ENCODE measurements at regions not wholly inside any gene's neighbourhood (a gene's known extent, or its start where the extent isn't known, plus 50 kb on each side); places are given as distances from the start of the nearest gene placed in this dataset.

DNA sequence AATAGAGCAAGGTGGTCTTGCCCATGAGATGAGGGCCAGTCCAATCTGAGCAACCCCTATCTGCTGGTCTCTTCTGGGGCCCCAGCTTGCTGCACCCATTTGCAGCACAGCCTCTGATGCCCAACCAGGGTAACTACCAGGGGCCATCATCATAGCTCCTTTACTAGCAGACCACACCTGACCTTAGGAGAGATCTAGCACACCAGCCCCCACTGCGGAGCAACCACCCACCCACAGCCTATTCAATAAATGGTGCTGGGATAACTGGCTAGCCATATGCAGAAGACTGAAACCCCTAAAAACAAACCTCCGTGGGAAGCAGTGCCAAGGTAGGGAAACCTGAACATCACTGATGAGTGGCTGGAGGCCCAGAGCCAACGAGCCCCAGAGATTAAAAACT is 196.1 kb upstream of the RBBP8 start:
- H3K4me3 ChIP-seq (replicated peaks in 1 of 2; ENCODE audit: low read depth in 1 of 2, low read length in 2 of 2): no peak overlapping the region
- no peaks in the 10 kb centered on the region for H3K27me3 ChIP-seq (ENCODE audit: insufficient read depth, low read length)
- no peak overlapping the region for H3K4me2 ChIP-seq (ENCODE audit: low read length)
- H3K79me2 ChIP-seq (ENCODE audit: insufficient read depth, low read length): no peaks in the 10 kb centered on the region
- no peaks in the 10 kb centered on the region for H3K36me3 ChIP-seq (ENCODE audit: control insufficient read depth in 1 of 2, insufficient read depth in 2 of 2, low read length in 2 of 2)
- no peak overlapping the region for H3K9ac ChIP-seq (ENCODE audit: low read length)
- no peaks in the 10 kb centered on the region for H4K20me1 ChIP-seq (ENCODE audit: insufficient read depth)
- no peak overlapping the region for H3K27ac ChIP-seq (ENCODE audit: low read depth, low read length)
- H3K4me1 ChIP-seq (ENCODE audit: control insufficient read depth in 1 of 2, insufficient read depth in 2 of 2, low read length in 2 of 2): no peaks in the 10 kb centered on the region
- CTCF ChIA-PET: interaction anchor here (1.1 kb wide), 1 partner anchor 62 kb away, joined by 3 read pairs; no protein-coding TSS in a partner anchor
- RAD21 ChIA-PET (ENCODE audit: low non-redundant PET in 1 of 2, low total read pairs in 2 of 2, uncharacterized antibody in 2 of 2, unreplicated experiment in 2 of 2): no interaction called here
- POLR2A ChIA-PET: no interaction called here
- 0 out of 2 replicates have a peak, but pooled peaks cover 6% of the 10 kb centered on the region for H3K9me2 ChIP-seq (ENCODE audit: insufficient read depth)
- H2AFZ ChIP-seq (ENCODE audit: low read depth, low read length, poor library complexity, severe bottlenecking): no peak overlapping the region
- ATAC-seq: no peak
- intact Hi-C loops (cut with micrococcal nuclease): no loop called here
- BruUV-seq (replicated peaks): no TSS peak
- no peaks in the 10 kb centered on the region for H3K9me3 ChIP-seq (ENCODE audit: control insufficient read depth in 1 of 2, insufficient read depth in 1 of 2, low read depth in 1 of 2, low read length in 2 of 2)
- no peak for DNase-seq (ENCODE audit: low read depth, low spot score)
- TF ChIP-seq JUND (IDR thresholded peaks at IDR 0.05): no peak
- no peak for TF ChIP-seq ZFX (IDR thresholded peaks at IDR 0.05)
- TF ChIP-seq POLR2AphosphoS5 (IDR thresholded peaks at IDR 0.05; ENCODE audit: low read depth, low read length): no peak
- TF ChIP-seq EGR1 (IDR thresholded peaks at IDR 0.05; ENCODE audit: low read depth): no peak
- no peak for TF ChIP-seq SP1 (IDR thresholded peaks at IDR 0.05; ENCODE audit: low read depth)
- TF ChIP-seq TCF7L2 (IDR thresholded peaks at IDR 0.05; ENCODE audit: borderline replicate concordance, extremely low read depth, insufficient read depth, insufficient read length): no peak
- TF ChIP-seq ELF1 (IDR thresholded peaks at IDR 0.05; ENCODE audit: borderline replicate concordance, low read depth): no peak
- no peak for TF ChIP-seq SIN3A (IDR thresholded peaks at IDR 0.05; ENCODE audit: low read depth)
- TF ChIP-seq, protein P1, sequence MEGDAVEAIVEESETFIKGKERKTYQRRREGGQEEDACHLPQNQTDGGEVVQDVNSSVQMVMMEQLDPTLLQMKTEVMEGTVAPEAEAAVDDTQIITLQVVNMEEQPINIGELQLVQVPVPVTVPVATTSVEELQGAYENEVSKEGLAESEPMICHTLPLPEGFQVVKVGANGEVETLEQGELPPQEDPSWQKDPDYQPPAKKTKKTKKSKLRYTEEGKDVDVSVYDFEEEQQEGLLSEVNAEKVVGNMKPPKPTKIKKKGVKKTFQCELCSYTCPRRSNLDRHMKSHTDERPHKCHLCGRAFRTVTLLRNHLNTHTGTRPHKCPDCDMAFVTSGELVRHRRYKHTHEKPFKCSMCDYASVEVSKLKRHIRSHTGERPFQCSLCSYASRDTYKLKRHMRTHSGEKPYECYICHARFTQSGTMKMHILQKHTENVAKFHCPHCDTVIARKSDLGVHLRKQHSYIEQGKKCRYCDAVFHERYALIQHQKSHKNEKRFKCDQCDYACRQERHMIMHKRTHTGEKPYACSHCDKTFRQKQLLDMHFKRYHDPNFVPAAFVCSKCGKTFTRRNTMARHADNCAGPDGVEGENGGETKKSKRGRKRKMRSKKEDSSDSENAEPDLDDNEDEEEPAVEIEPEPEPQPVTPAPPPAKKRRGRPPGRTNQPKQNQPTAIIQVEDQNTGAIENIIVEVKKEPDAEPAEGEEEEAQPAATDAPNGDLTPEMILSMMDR (IDR thresholded peaks at IDR 0.05 in 2 of 3, conservative IDR thresholded peaks at IDR 0.05 in 1 of 3; ENCODE audit: borderline replicate concordance in 1 of 3, insufficient read depth in 1 of 3, low read depth in 2 of 3, low read length in 2 of 3): no peak
- no peak for TF ChIP-seq CEBPB (IDR thresholded peaks at IDR 0.05; ENCODE audit: low read depth)
- TF ChIP-seq ZNF274 (IDR thresholded peaks at IDR 0.05; ENCODE audit: low read depth, low read length): no peak
- TF ChIP-seq POLR2A (IDR thresholded peaks at IDR 0.05; ENCODE audit: borderline replicate concordance, extremely low read depth, insufficient read depth, insufficient read length): no peak
- no peak for TF ChIP-seq EZH2 (IDR thresholded peaks at IDR 0.05)
- TF ChIP-seq RAD21 (IDR thresholded peaks at IDR 0.05; ENCODE audit: low read depth): no peak
- TF ChIP-seq, protein P2, sequence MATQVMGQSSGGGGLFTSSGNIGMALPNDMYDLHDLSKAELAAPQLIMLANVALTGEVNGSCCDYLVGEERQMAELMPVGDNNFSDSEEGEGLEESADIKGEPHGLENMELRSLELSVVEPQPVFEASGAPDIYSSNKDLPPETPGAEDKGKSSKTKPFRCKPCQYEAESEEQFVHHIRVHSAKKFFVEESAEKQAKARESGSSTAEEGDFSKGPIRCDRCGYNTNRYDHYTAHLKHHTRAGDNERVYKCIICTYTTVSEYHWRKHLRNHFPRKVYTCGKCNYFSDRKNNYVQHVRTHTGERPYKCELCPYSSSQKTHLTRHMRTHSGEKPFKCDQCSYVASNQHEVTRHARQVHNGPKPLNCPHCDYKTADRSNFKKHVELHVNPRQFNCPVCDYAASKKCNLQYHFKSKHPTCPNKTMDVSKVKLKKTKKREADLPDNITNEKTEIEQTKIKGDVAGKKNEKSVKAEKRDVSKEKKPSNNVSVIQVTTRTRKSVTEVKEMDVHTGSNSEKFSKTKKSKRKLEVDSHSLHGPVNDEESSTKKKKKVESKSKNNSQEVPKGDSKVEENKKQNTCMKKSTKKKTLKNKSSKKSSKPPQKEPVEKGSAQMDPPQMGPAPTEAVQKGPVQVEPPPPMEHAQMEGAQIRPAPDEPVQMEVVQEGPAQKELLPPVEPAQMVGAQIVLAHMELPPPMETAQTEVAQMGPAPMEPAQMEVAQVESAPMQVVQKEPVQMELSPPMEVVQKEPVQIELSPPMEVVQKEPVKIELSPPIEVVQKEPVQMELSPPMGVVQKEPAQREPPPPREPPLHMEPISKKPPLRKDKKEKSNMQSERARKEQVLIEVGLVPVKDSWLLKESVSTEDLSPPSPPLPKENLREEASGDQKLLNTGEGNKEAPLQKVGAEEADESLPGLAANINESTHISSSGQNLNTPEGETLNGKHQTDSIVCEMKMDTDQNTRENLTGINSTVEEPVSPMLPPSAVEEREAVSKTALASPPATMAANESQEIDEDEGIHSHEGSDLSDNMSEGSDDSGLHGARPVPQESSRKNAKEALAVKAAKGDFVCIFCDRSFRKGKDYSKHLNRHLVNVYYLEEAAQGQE (IDR thresholded peaks at IDR 0.05; ENCODE audit: low read depth): no peak
- no peak for TF ChIP-seq EZH2phosphoT487 (IDR thresholded peaks at IDR 0.05; ENCODE audit: borderline replicate concordance)
- TF ChIP-seq CBX3 (IDR thresholded peaks at IDR 0.05; ENCODE audit: low read depth): no peak
- TF ChIP-seq, protein P3, sequence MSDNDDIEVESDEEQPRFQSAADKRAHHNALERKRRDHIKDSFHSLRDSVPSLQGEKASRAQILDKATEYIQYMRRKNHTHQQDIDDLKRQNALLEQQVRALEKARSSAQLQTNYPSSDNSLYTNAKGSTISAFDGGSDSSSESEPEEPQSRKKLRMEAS (IDR thresholded peaks at IDR 0.05): no peak

All from HCT116 (cell line).